GM23338 (cell line): ENCODE measurements at regions not wholly inside any gene's neighbourhood (a gene's known extent, or its start where the extent isn't known, plus 50 kb on each side); places are given as distances from the start of the nearest gene placed in this dataset.

Source experiments
- ATAC-seq: fragments of 200-7000 bp; cut with Tn5 transposase; 3 replicates; pipeline ENCODE4 v1.9.1; 2020
- DNase-seq: peaks from one replicate; pipeline ENCODE4 v3.0.0-alpha.2; 2015; ENCODE audit warnings: low spot score
- H2AFZ ChIP-seq: fragments of 200-600 bp; sonication (generic); 2 replicates; pipeline ENCODE4 v1.8.0; 2016; ENCODE audit warnings: antibody characterized with exemption, mild to moderate bottlenecking, moderate library complexity
- H3F3A ChIP-seq: fragments of 200-600 bp; sonication (generic); replicated peaks from 2 replicates; pipeline ENCODE4 v1.8.0; 2017; ENCODE audit warnings: antibody characterized with exemption, mixed run types, low read depth
- H3K27ac ChIP-seq: fragments of 200-600 bp; sonication (generic); 2 replicates; pipeline ENCODE4 v1.6.1; 2016; ENCODE audit warnings: low read depth
- H3K27me3 ChIP-seq: fragments of 200-600 bp; sonication (generic); 2 replicates; pipeline ENCODE4 v1.8.0; 2016; ENCODE audit warnings: mild to moderate bottlenecking, mixed run types, moderate library complexity; ENCODE audit not compliant: insufficient read depth
- H3K36me3 ChIP-seq: fragments of 200-600 bp; sonication (generic); 2 replicates; pipeline ENCODE4 v1.8.0; 2016; ENCODE audit warnings: mild to moderate bottlenecking; ENCODE audit not compliant: insufficient read depth
- H3K4me1 ChIP-seq: fragments of 200-600 bp; sonication (generic); 2 replicates; pipeline ENCODE4 v1.8.0; 2016; ENCODE audit warnings: mild to moderate bottlenecking, moderate library complexity; ENCODE audit not compliant: insufficient read depth
- H3K4me2 ChIP-seq: fragments of 200-600 bp; sonication (generic); 2 replicates; pipeline ENCODE4 v1.7.1; 2017; ENCODE audit warnings: mixed run types
- H3K4me3 ChIP-seq: fragments of 200-600 bp; sonication (generic); 2 replicates; pipeline ENCODE4 v1.6.1; 2016; ENCODE audit warnings: mixed run types
- H3K79me2 ChIP-seq: fragments of 200-600 bp; sonication (generic); replicated peaks from 2 replicates; pipeline ENCODE4 v1.8.0; 2017; ENCODE audit warnings: mild to moderate bottlenecking; ENCODE audit not compliant: insufficient read depth
- H3K9me2 ChIP-seq: fragments of 200-600 bp; sonication (generic); 2 replicates; pipeline ENCODE4 v1.8.0; 2017; ENCODE audit not compliant: insufficient read depth
- H4K20me1 ChIP-seq: fragments of 200-600 bp; sonication (generic); replicated peaks from 2 replicates; pipeline ENCODE4 v1.8.0; 2017; ENCODE audit warnings: mild to moderate bottlenecking; ENCODE audit not compliant: insufficient read depth
- H3K27ac Mint-ChIP-seq: 2 replicates; pipeline ENCODE4 v1.8.0; 2020; ENCODE audit warnings: inconsistent platforms, mild to moderate bottlenecking, moderate library complexity, mixed read lengths
- H3K27me3 Mint-ChIP-seq: 3 replicates; pipeline ENCODE4 v1.8.0; 2022; ENCODE audit warnings: low read depth, mild to moderate bottlenecking, moderate library complexity, mixed read lengths, inconsistent platforms; ENCODE audit not compliant: insufficient read depth, poor library complexity
- H3K36me3 Mint-ChIP-seq: 3 replicates; pipeline ENCODE4 v1.8.0; 2021; ENCODE audit warnings: low read depth, mild to moderate bottlenecking, inconsistent platforms, moderate library complexity, mixed read lengths
- H3K4me1 Mint-ChIP-seq: 3 replicates; pipeline ENCODE4 v1.8.0; 2020; ENCODE audit warnings: mild to moderate bottlenecking, inconsistent platforms, mixed read lengths
- H3K4me3 Mint-ChIP-seq: 3 replicates; pipeline ENCODE4 v1.8.0; 2021; ENCODE audit warnings: moderate library complexity, mild to moderate bottlenecking, inconsistent platforms, mixed read lengths
- H3K9me3 Mint-ChIP-seq: 3 replicates; pipeline ENCODE4 v1.8.0; 2020; ENCODE audit warnings: moderate library complexity, mild to moderate bottlenecking, inconsistent platforms, mixed read lengths
- CTCF ChIP-seq, 2 experiments: fragments of 200-600 bp in 1 of 2; sonication (generic) in 1 of 2; conservative IDR thresholded peaks; 2 replicates each; pipeline versions ENCODE4 v1.5.1 to v1.6.1; 2016 to 2017; ENCODE audit warnings: antibody characterized with exemption in 2 of 2, low read depth in 2 of 2, mild to moderate bottlenecking in 2 of 2, moderate library complexity in 1 of 2
- ETS1 ChIP-seq: IDR thresholded peaks from 2 replicates; pipeline ENCODE4 v1.6.1; 2016; ENCODE audit warnings: antibody characterized with exemption
- EZH2 ChIP-seq: fragments of 200-600 bp; sonication (generic); IDR thresholded peaks from one replicate; pipeline ENCODE4 v1.8.0; 2017; ENCODE audit warnings: antibody characterized with exemption, mild to moderate bottlenecking, low read depth; ENCODE audit not compliant: unreplicated experiment
- EZH2phosphoT487 ChIP-seq: fragments of 200-600 bp; sonication (generic); IDR thresholded peaks from one replicate; pipeline ENCODE4 v1.8.1; 2018; ENCODE audit warnings: antibody characterized with exemption; ENCODE audit not compliant: unreplicated experiment
- JUNB ChIP-seq: IDR thresholded peaks from one replicate; pipeline ENCODE4 v1.6.1; 2016; ENCODE audit warnings: antibody characterized with exemption; ENCODE audit not compliant: unreplicated experiment
- NANOG ChIP-seq: IDR thresholded peaks from 2 replicates; pipeline ENCODE4 v1.6.1; 2016; ENCODE audit warnings: antibody characterized with exemption, borderline replicate concordance
- POLR2AphosphoS5 ChIP-seq: IDR thresholded peaks from 2 replicates; pipeline ENCODE4 v1.6.1; 2016; ENCODE audit warnings: antibody characterized with exemption, low read depth
- REST ChIP-seq: IDR thresholded peaks from one replicate; pipeline ENCODE4 v1.6.1; 2018; ENCODE audit warnings: antibody characterized with exemption; ENCODE audit not compliant: unreplicated experiment
- STAT1 ChIP-seq: IDR thresholded peaks from one replicate; pipeline ENCODE4 v1.6.1; 2016; ENCODE audit warnings: antibody characterized with exemption; ENCODE audit not compliant: unreplicated experiment
- ZNF114 ChIP-seq: fragments of 250-450 bp; sonication (Bioruptor Pico); IDR thresholded peaks from 2 replicates; pipeline ENCODE4 v1.5.0; 2020; ENCODE audit warnings: mild to moderate bottlenecking, moderate library complexity
- ZNF331 ChIP-seq: fragments of 250-450 bp; sonication (Bioruptor Pico); IDR thresholded peaks from 2 replicates; pipeline ENCODE4 v1.5.0; 2020; ENCODE audit warnings: low read depth, mild to moderate bottlenecking, moderate library complexity
- ZNF462 ChIP-seq: fragments of 250-450 bp; sonication (Bioruptor Pico); IDR thresholded peaks from 2 replicates; pipeline ENCODE4 v1.5.0; 2020; ENCODE audit warnings: mild to moderate bottlenecking, moderate library complexity

GRCh38 chr7:25459057-25459456 is 230.8 kb upstream of the NPVF start (continued):
- TF ChIP-seq ETS1: no peak
- TF ChIP-seq POLR2AphosphoS5: no peak
- no peak for TF ChIP-seq NANOG
- TF ChIP-seq ZNF114: no peak

GRCh38 chr7:25460433-25460832 is 232.1 kb upstream of the NPVF start:
- no peak overlapping the region for H3K27ac ChIP-seq
- H3K9me3 Mint-ChIP-seq: no peaks in the 10 kb centered on the region; the same call in 2 of the 3 replicates
- H3K27me3 ChIP-seq: no peaks in the 10 kb centered on the region
- H3K36me3 Mint-ChIP-seq: no peaks in the 10 kb centered on the region
- no peaks in the 10 kb centered on the region for H3K9me2 ChIP-seq
- no peaks in the 10 kb centered on the region for H4K20me1 ChIP-seq
- H3K4me3 Mint-ChIP-seq: no peak overlapping the region
- no peak overlapping the region for H2AFZ ChIP-seq
- no peaks in the 10 kb centered on the region; the same call in 1 of the 2 replicates for H3K4me1 ChIP-seq
- no peak overlapping the region for H3K27ac Mint-ChIP-seq
- no peaks in the 10 kb centered on the region for H3K79me2 ChIP-seq
- no peak overlapping the region for H3K4me3 ChIP-seq
- H3K4me1 Mint-ChIP-seq: peaks cover 9% of the 10 kb centered on the region; the same call in 2 of the 3 replicates
- DNase-seq: no peak
- H3K36me3 ChIP-seq: no peaks in the 10 kb centered on the region
- H3K27me3 Mint-ChIP-seq: peaks cover 7% of the 10 kb centered on the region
- no peak overlapping the region for H3K4me2 ChIP-seq
- H3F3A ChIP-seq: no peaks in the 10 kb centered on the region
- ATAC-seq: no peak
- TF ChIP-seq EZH2: no peak
- TF ChIP-seq EZH2phosphoT487: no peak
- TF ChIP-seq STAT1: no peak
- no peak for TF ChIP-seq CTCF (conservative IDR thresholded peaks at IDR 0.05; ENCODE audit: low read depth in 2 of 2)
- TF ChIP-seq NANOG: no peak
- no peak for TF ChIP-seq ZNF331
- no peak for TF ChIP-seq ZNF462 (CRISPR knock-in tag)
- no peak for TF ChIP-seq REST
- TF ChIP-seq ETS1: no peak
- no peak for TF ChIP-seq ZNF114
- TF ChIP-seq JUNB: no peak
